GM12878 (cell line): ENCODE measurements at regions not wholly inside any gene's neighbourhood (a gene's known extent, or its start where the extent isn't known, plus 50 kb on each side); places are given as distances from the start of the nearest gene placed in this dataset.

ENCODE experiments used
- ATAC-seq: fragments of 200-7000 bp; cut with Tn5 transposase; 3 replicates; pipeline ENCODE4 v1.9.1; 2020; ENCODE audit warnings: mild to moderate bottlenecking, moderate library complexity
- BruUV-seq: library from RNA; stranded (reverse); fragments of 400-500 nt; replicated peaks from 2 replicates; lab custom pipeline; 2021; lab: Mats Ljungman, UMichigan
- CTCF ChIA-PET: fragments of 300-600 bp; sonication (Branson Sonifier 250); formaldehyde crosslinking; extraction: SDS; loops from one replicate; lab custom pipeline; 2021; ENCODE audit warnings: inconsistent platforms; lab: Yijun Ruan, JAX
- POLR2A ChIA-PET: fragments of 350-600 bp; formaldehyde crosslinking; extraction: SDS; loops from one replicate; lab custom pipeline; 2021; ENCODE audit warnings: inconsistent platforms; lab: Charles Lee
- RAD21 ChIA-PET: fragments of 300-600 bp; sonication (Branson Sonifier 250); formaldehyde crosslinking; loops from one replicate; lab custom pipeline; 2023; ENCODE audit warnings: antibody characterized with exemption; ENCODE audit not compliant: unreplicated experiment; lab: Charles Lee
- SMC1A ChIA-PET: fragments of 300-600 bp; sonication (Branson Sonifier 250); formaldehyde crosslinking; loops from one replicate; lab custom pipeline; 2023; ENCODE audit not compliant: unreplicated experiment, uncharacterized antibody; lab: Charles Lee
- DNase-seq: peaks from one replicate; pipeline ENCODE4 v3.0.0-alpha.2; 2011; ENCODE audit warnings: low read depth, low spot score
- FAIRE-seq: peaks from 3 replicates; lab custom pipeline; 2011; peaks lifted over from hg19 to GRCh38; lab: Jason Lieb, UNC
- H2AFZ ChIP-seq: 2 replicates; pipeline ENCODE4 v1.6.0; 2011; ENCODE audit warnings: low read depth, low read length, control low read depth; ENCODE audit not compliant: control insufficient read depth
- H3K27ac ChIP-seq: 2 replicates; pipeline ENCODE4 v1.5.1; 2011; ENCODE audit warnings: control low read depth; ENCODE audit not compliant: control insufficient read depth, insufficient read depth
- H3K27me3 ChIP-seq, 2 experiments: replicated peaks in 1 of 2; 2 replicates each; pipeline versions ENCODE4 v1.6.0 to v1.6.1; 2011; ENCODE audit warnings: low read length in 1 of 2; ENCODE audit not compliant: control insufficient read depth in 2 of 2, insufficient read depth in 2 of 2
- H3K36me3 ChIP-seq, 2 experiments: 2 replicates each; pipeline ENCODE4 v1.5.1; 2011; ENCODE audit warnings: low read length in 1 of 2; ENCODE audit not compliant: control insufficient read depth in 2 of 2, insufficient read depth in 2 of 2
- H3K4me1 ChIP-seq: 2 replicates; pipeline ENCODE4 v1.6.1; 2011; ENCODE audit warnings: mild to moderate bottlenecking, low read length, moderate library complexity, mixed read lengths; ENCODE audit not compliant: control insufficient read depth, insufficient read depth
- H3K4me2 ChIP-seq: 2 replicates; pipeline ENCODE4 v1.6.0; 2011; ENCODE audit warnings: control low read depth; ENCODE audit not compliant: control insufficient read depth, insufficient read depth
- H3K4me3 ChIP-seq: fragments of 200-600 bp; sonication (generic); 2 replicates; pipeline ENCODE4 v1.5.1; 2016
- H3K79me2 ChIP-seq: 2 replicates; pipeline ENCODE4 v1.6.0; 2011; ENCODE audit warnings: low read length; ENCODE audit not compliant: control insufficient read depth, insufficient read depth
- H3K9ac ChIP-seq: 2 replicates; pipeline ENCODE4 v1.8.0; 2011; ENCODE audit warnings: low read length, control low read depth, mixed read lengths; ENCODE audit not compliant: control insufficient read depth, insufficient read depth
- H3K9me3 ChIP-seq: replicated peaks from 3 replicates; pipeline ENCODE4 v1.5.1; 2011; ENCODE audit warnings: mild to moderate bottlenecking, low read length; ENCODE audit not compliant: control insufficient read depth, insufficient read depth
- H4K20me1 ChIP-seq: 2 replicates; pipeline ENCODE4 v1.6.0; 2011; ENCODE audit not compliant: control insufficient read depth, insufficient read depth
- BMI1 ChIP-seq: fragments of 450-650 bp; IDR thresholded peaks from 2 replicates; pipeline ENCODE4 v1.6.1; 2016; ENCODE audit warnings: mild to moderate bottlenecking, moderate library complexity, borderline replicate concordance
- ETV6 ChIP-seq, 2 experiments: fragments of 450-650 bp in 1 of 2; IDR thresholded peaks in 1 of 2; conservative IDR thresholded peaks in 1 of 2; 2 replicates each; pipeline ENCODE4 v1.6.1; 2014; ENCODE audit warnings: antibody characterized with exemption in 1 of 2, borderline replicate concordance in 1 of 2, low read depth in 1 of 2, mild to moderate bottlenecking in 1 of 2, moderate library complexity in 1 of 2
- GABPA ChIP-seq: IDR thresholded peaks from 2 replicates; pipeline ENCODE4 v1.6.1; 2014; ENCODE audit warnings: antibody characterized with exemption, low read depth, mild to moderate bottlenecking, inconsistent platforms
- KDM1A ChIP-seq: fragments of 200-600 bp; sonication (generic); IDR thresholded peaks from 2 replicates; pipeline ENCODE4 v1.6.1; 2016; ENCODE audit warnings: borderline replicate concordance
- KLF5 ChIP-seq: fragments of 450-650 bp; IDR thresholded peaks from 2 replicates; pipeline ENCODE4 v1.6.1; 2014; ENCODE audit warnings: mild to moderate bottlenecking; ENCODE audit not compliant: partially characterized antibody
- PAX5 ChIP-seq: IDR thresholded peaks from 2 replicates; pipeline ENCODE4 v1.6.1; 2011; ENCODE audit warnings: low read depth, low read length, borderline replicate concordance
- SREBF1 ChIP-seq: IDR thresholded peaks from 2 replicates; pipeline ENCODE4 v1.6.1; 2012; ENCODE audit warnings: mild to moderate bottlenecking, low read length
- STAT1 ChIP-seq: fragments of 450-650 bp; conservative IDR thresholded peaks from 2 replicates; pipeline ENCODE4 v1.6.1; 2014; ENCODE audit warnings: antibody characterized with exemption, mild to moderate bottlenecking
- WGBS: methylation state at CpG from one replicate; pipeline ENCODE4 v1.1.6; 2016; ENCODE audit warnings: low lambda C conversion rate; ENCODE audit not compliant: insufficient replicate concordance, insufficient coverage; ENCODE audit errors: missing lambda C conversion rate; 5-methylcytosine and 5-hydroxymethylcytosine counted together
- in situ Hi-C: fragments of 300-500 bp; cut with MboI; formaldehyde crosslinking; loops from 9 replicates; pipeline ENCODE4 v1.14.3; 2018; ENCODE audit warnings: mixed read lengths
- intact Hi-C: fragments of 100-400 bp; cut with micrococcal nuclease; formaldehyde crosslinking; loops from one replicate; pipeline ENCODE4 v1.14.2; 2022; ENCODE audit not compliant: unreplicated experiment

DNA sequence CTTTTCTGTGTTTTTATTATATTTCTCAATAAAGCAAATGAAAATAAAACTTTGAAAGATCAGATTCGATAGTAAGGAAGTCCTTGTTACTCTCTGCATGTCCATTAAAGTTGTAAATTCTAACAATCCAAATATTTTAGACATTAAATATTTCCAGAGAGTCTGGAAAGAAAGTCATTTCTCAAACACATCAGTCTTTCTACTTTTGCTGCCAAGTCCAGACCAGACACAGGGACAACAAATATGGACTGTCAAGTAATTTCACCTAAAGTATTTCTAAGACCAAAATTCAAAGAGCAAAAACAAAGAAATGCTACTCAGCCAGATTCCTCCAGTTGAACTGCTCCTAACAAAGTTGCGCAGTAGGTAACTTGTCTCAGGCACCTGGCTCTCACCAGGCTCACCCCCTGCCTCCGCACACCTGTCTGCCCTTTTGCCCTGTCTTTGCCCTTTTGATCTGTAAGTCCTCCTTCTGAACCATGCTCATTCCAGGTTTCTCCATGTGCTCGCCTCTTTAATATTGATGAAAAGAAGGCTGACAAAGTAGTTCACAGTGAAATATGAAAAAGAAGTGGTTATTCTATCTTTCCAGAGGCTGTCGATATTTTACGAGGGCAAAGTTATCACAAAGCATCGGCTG is 300.5 kb downstream of the C7orf25 start:
- CTCF ChIA-PET: no interaction called here

GRCh38 chr7:42606193-42606905 is 305.5 kb downstream of the C7orf25 start:
- BruUV-seq: no TSS peak
- SMC1A ChIA-PET: no interaction called here
- no peak overlapping the region for H2AFZ ChIP-seq
- H3K79me2 ChIP-seq: no peaks in the 10 kb centered on the region
- no peaks in the 10 kb centered on the region for H4K20me1 ChIP-seq
- H3K4me1 ChIP-seq: no peaks in the 10 kb centered on the region
- no peak for ATAC-seq
- H3K27ac ChIP-seq: no peak overlapping the region
- 2% methylated on average over 3 of the region's 3 CpGs for WGBS
- no peaks in the 10 kb centered on the region for H3K9me3 ChIP-seq
- TF ChIP-seq GABPA: no peak
- TF ChIP-seq STAT1: no peak
- no peak for TF ChIP-seq BMI1
- TF ChIP-seq, all 136 proteins: peak for 0
- ChIA-PET POLR2A (no interaction called here), CTCF (no interaction called here), RAD21 (no interaction called here)
- H3K4me2 ChIP-seq: no peak overlapping the region
- no peak for FAIRE-seq
- no peak overlapping the region for H3K4me3 ChIP-seq
- H3K9ac ChIP-seq: no peak overlapping the region
- in situ Hi-C loops (no loop called here), intact Hi-C loops (no loop called here)
- H3K36me3 ChIP-seq: no peaks in the 10 kb centered on the region
- H3K27me3 ChIP-seq: no peaks in the 10 kb centered on the region
- DNase-seq: no peak

More for the DNA sequence above, 300.5 kb downstream of the C7orf25 start:
- no peak overlapping the region for H3K27ac ChIP-seq
- no peak for ATAC-seq
- POLR2A ChIA-PET: no interaction called here
- FAIRE-seq: no peak
- TF ChIP-seq SREBF1: no peak
- no peak for TF ChIP-seq KLF5
- no peak for TF ChIP-seq PAX5
- no peak for TF ChIP-seq KDM1A
- TF ChIP-seq ETV6 (conservative IDR thresholded peaks at IDR 0.05 in 1 of 2, IDR thresholded peaks at IDR 0.05 in 1 of 2; ENCODE audit: borderline replicate concordance in 1 of 2, low read depth in 1 of 2): no peak
- TF ChIP-seq, all 136 proteins: peak for 0
- 23% methylated on average over 7 of the region's 7 CpGs for WGBS
- intact Hi-C loops: no loop called here
- RAD21 ChIA-PET: no interaction called here
- in situ Hi-C loops: no loop called here
- BruUV-seq: no TSS peak
- Histone ChIP-seq H3K36me3 (no peaks in the 10 kb centered on the region), H4K20me1 (no peaks in the 10 kb centered on the region), H3K9ac (no peak overlapping the region), H3K4me3 (no peak overlapping the region), H3K4me1 (no peaks in the 10 kb centered on the region), H2AFZ (no peak overlapping the region), H3K27me3 (no peaks in the 10 kb centered on the region), H3K9me3 (no peaks in the 10 kb centered on the region), H3K4me2 (no peak overlapping the region), H3K79me2 (no peaks in the 10 kb centered on the region)
- SMC1A ChIA-PET: interaction anchor here (1.0 kb wide), 1 partner anchor 20 kb away, joined by 3 read pairs; no protein-coding TSS in a partner anchor
- no peak for DNase-seq
